ENCODE measurements at regions not wholly inside any gene's neighbourhood (a gene's known extent, or its start where the extent isn't known, plus 50 kb on each side); places are given as distances from the start of the nearest gene placed in this dataset.

- TF ChIP-seq POLR2A (IDR thresholded peaks at IDR 0.05) (no peak), CTCF (IDR thresholded peaks at IDR 0.05) (no peak), POLR2AphosphoS5 (IDR thresholded peaks at IDR 0.05) (no peak)
These were observed 163.3 kb downstream of the RHOU start for GRCh38 chr1:228898582-228898992.

Data from breast epithelium (tissue), 3 donors.